WTC11 (cell line): ENCODE measurements at regions not wholly inside any gene's neighbourhood (a gene's known extent, or its start where the extent isn't known, plus 50 kb on each side); places are given as distances from the start of the nearest gene placed in this dataset.

Experiments used
- ATAC-seq: fragments of 200-7000 bp; cut with Tn5 transposase; 2 replicates; pipeline ENCODE4 v1.10.0; 2021; ENCODE audit warnings: mild to moderate bottlenecking, moderate library complexity
- CTCF ChIA-PET: fragments of 300-600 bp; sonication (Branson Sonifier 250); formaldehyde crosslinking; loops from one replicate; lab custom pipeline; 2021; ENCODE audit warnings: antibody characterized with exemption; lab: Charles Lee
- POLR2A ChIA-PET: fragments of 350-600 bp; sonication (Branson Sonifier 250); formaldehyde crosslinking; loops from one replicate; lab custom pipeline; 2021; ENCODE audit warnings: antibody characterized with exemption; lab: Charles Lee
- DNase-seq: peaks from one replicate; pipeline ENCODE4 v3.0.0; 2021; ENCODE audit warnings: low spot score
- H3K27ac Mint-ChIP-seq: 2 replicates; pipeline ENCODE4 v1.8.0; 2021; ENCODE audit warnings: mixed read lengths
- H3K27me3 Mint-ChIP-seq: 2 replicates; pipeline ENCODE4 v1.8.0; 2021; ENCODE audit warnings: low read depth, mild to moderate bottlenecking, moderate library complexity, mixed read lengths
- H3K36me3 Mint-ChIP-seq: 2 replicates; pipeline ENCODE4 v1.8.0; 2021; ENCODE audit warnings: mixed read lengths
- H3K4me1 Mint-ChIP-seq: 2 replicates; pipeline ENCODE4 v1.8.0; 2022; ENCODE audit warnings: mixed read lengths
- H3K4me3 Mint-ChIP-seq: 2 replicates; pipeline ENCODE4 v1.8.0; 2021; ENCODE audit warnings: mild to moderate bottlenecking, moderate library complexity, mixed read lengths
- H3K9me3 Mint-ChIP-seq: 2 replicates; pipeline ENCODE4 v1.8.0; 2021; ENCODE audit warnings: mixed read lengths
- AFF4 ChIP-seq: sonication (generic); formaldehyde crosslinking; IDR thresholded peaks from 2 replicates; pipeline ENCODE4 v1.8.1; 2023; ENCODE audit warnings: mild to moderate bottlenecking, missing genetic modification reagents, borderline replicate concordance
- CTCF ChIP-seq: fragments of 200-600 bp; IDR thresholded peaks from 2 replicates; pipeline ENCODE4 v1.8.0; 2022; ENCODE audit warnings: antibody characterized with exemption
- E2F1 ChIP-seq: sonication (generic); formaldehyde crosslinking; IDR thresholded peaks from 2 replicates; pipeline ENCODE4 v1.8.0; 2022; ENCODE audit warnings: mild to moderate bottlenecking, missing genetic modification reagents
- NFATC4 ChIP-seq: fragments of 250-450 bp; sonication (Bioruptor Pico); IDR thresholded peaks from 2 replicates; pipeline ENCODE4 v1.9.0; 2021; ENCODE audit warnings: mild to moderate bottlenecking
- NR1H2 ChIP-seq: sonication (generic); formaldehyde crosslinking; IDR thresholded peaks from 2 replicates; pipeline ENCODE4 v1.9.0; 2021; ENCODE audit warnings: mild to moderate bottlenecking, moderate library complexity, missing genetic modification reagents
- NR2C2 ChIP-seq: sonication (generic); formaldehyde crosslinking; IDR thresholded peaks from 2 replicates; pipeline ENCODE4 v1.8.0; 2022; ENCODE audit warnings: mild to moderate bottlenecking, missing genetic modification reagents
- NR3C1 ChIP-seq: sonication (generic); formaldehyde crosslinking; conservative IDR thresholded peaks from 2 replicates; pipeline ENCODE4 v1.8.1; 2023; ENCODE audit warnings: low read depth, mild to moderate bottlenecking, missing genetic modification reagents
- OVOL2 ChIP-seq: fragments of 250-450 bp; sonication (Bioruptor Pico); IDR thresholded peaks from 2 replicates; pipeline ENCODE4 v1.9.0; 2021; ENCODE audit warnings: mild to moderate bottlenecking, borderline replicate concordance
- PREB ChIP-seq: sonication (generic); formaldehyde crosslinking; IDR thresholded peaks from 2 replicates; pipeline ENCODE4 v1.8.1; 2022; ENCODE audit warnings: mild to moderate bottlenecking, missing genetic modification reagents, moderate library complexity, borderline replicate concordance
- RELA ChIP-seq: sonication (generic); formaldehyde crosslinking; IDR thresholded peaks from 2 replicates; pipeline ENCODE4 v1.8.1; 2022; ENCODE audit warnings: missing genetic modification reagents, mild to moderate bottlenecking, borderline replicate concordance
- RORB ChIP-seq: fragments of 250-450 bp; sonication (Bioruptor Pico); IDR thresholded peaks from 2 replicates; pipeline ENCODE4 v1.9.0; 2021; ENCODE audit warnings: mild to moderate bottlenecking
- SMAD3 ChIP-seq: sonication (generic); formaldehyde crosslinking; IDR thresholded peaks from 2 replicates; pipeline ENCODE4 v1.8.0; 2022; ENCODE audit warnings: missing genetic modification reagents, mild to moderate bottlenecking, borderline replicate concordance
- ZBTB21 ChIP-seq: sonication (generic); formaldehyde crosslinking; IDR thresholded peaks from 2 replicates; pipeline ENCODE4 v1.8.1; 2023; ENCODE audit warnings: mild to moderate bottlenecking, missing genetic modification reagents, borderline replicate concordance
- ZBTB43 ChIP-seq: sonication (generic); formaldehyde crosslinking; IDR thresholded peaks from 2 replicates; pipeline ENCODE4 v1.8.1; 2023; ENCODE audit warnings: mild to moderate bottlenecking, missing genetic modification reagents
- ZMAT4 ChIP-seq: fragments of 250-450 bp; sonication (Bioruptor Pico); IDR thresholded peaks from 2 replicates; pipeline ENCODE4 v1.9.0; 2021; ENCODE audit warnings: mild to moderate bottlenecking
- ZNF232 ChIP-seq: sonication (generic); formaldehyde crosslinking; IDR thresholded peaks from 2 replicates; pipeline ENCODE4 v1.8.0; 2022; ENCODE audit warnings: mild to moderate bottlenecking, missing genetic modification reagents
- ZNF281 ChIP-seq: sonication (generic); formaldehyde crosslinking; IDR thresholded peaks from 2 replicates; pipeline ENCODE4 v1.8.0; 2023; ENCODE audit warnings: mild to moderate bottlenecking, missing genetic modification reagents
- ZNF532 ChIP-seq: fragments of 250-450 bp; sonication (Bioruptor Pico); IDR thresholded peaks from 2 replicates; pipeline ENCODE4 v1.9.0; 2021; ENCODE audit warnings: mild to moderate bottlenecking, borderline replicate concordance

- TF ChIP-seq AFF4 (no peak), OVOL2 (CRISPR knock-in tag) (no peak), CTCF (no peak), NR1H2 (CRISPR knock-in tag) (no peak), ZBTB43 (CRISPR knock-in tag) (no peak), ZMAT4 (CRISPR knock-in tag) (no peak), ZNF281 (CRISPR knock-in tag) (no peak), ZBTB21 (no peak), ZNF232 (CRISPR knock-in tag) (no peak), SMAD3 (no peak), NR2C2 (CRISPR knock-in tag) (no peak), NR3C1 (no peak), RELA (CRISPR knock-in tag) (no peak), E2F1 (CRISPR knock-in tag) (no peak), ZNF532 (no peak), NFATC4 (no peak), RORB (CRISPR knock-in tag) (no peak), PREB (no peak)
- ChIA-PET CTCF (no interaction called here), POLR2A (no interaction called here)
- Mint-ChIP-seq H3K27ac (no peak overlapping the region), H3K9me3 (peaks cover 2% of the 10 kb centered on the region; the same call in 1 of the 2 replicates), H3K27me3 (no peaks in the 10 kb centered on the region; the same call in 1 of the 2 replicates), H3K36me3 (no peaks in the 10 kb centered on the region), H3K4me1 (no peaks in the 10 kb centered on the region), H3K4me3 (no peak overlapping the region)
- ATAC-seq = no peak
- DNase-seq = no peak
These were observed 2252.9 kb upstream of the AGA start for GRCh38 chr4:179695175-179695574.
